CD4-positive, alpha-beta memory T cell (primary cell): ENCODE measurements at regions not wholly inside any gene's neighbourhood (a gene's known extent, or its start where the extent isn't known, plus 50 kb on each side); places are given as distances from the start of the nearest gene placed in this dataset.

Source experiments
- CTCF ChIA-PET: fragments of 350-600 bp; sonication (Branson Sonifier 250); formaldehyde crosslinking; loops from one replicate; lab custom pipeline; 2021; ENCODE audit warnings: inconsistent platforms; ENCODE audit not compliant: partially characterized antibody; lab: Charles Lee
- POLR2A ChIA-PET: fragments of 350-600 bp; sonication (Branson Sonifier 250); formaldehyde crosslinking; loops from one replicate; lab custom pipeline; 2021; ENCODE audit not compliant: partially characterized antibody; lab: Charles Lee
- DNase-seq, 5 donors: peaks; one replicate each; pipeline versions ENCODE4 v3.0.0 to v3.0.0-alpha.2; 2020 to 2022; ENCODE audit warnings: mixed read lengths in 1 of 5
- H3K27ac ChIP-seq: one replicate; pipeline ENCODE4 v1.7.0; 2013; ENCODE audit warnings: low read depth, low read length
- H3K27me3 ChIP-seq: 2 replicates; pipeline ENCODE4 v1.7.0; 2013; ENCODE audit warnings: mild to moderate bottlenecking, low read length, moderate library complexity; ENCODE audit not compliant: insufficient read depth
- H3K36me3 ChIP-seq: 2 replicates; pipeline ENCODE4 v1.7.0; 2013; ENCODE audit warnings: mild to moderate bottlenecking, low read length, moderate library complexity; ENCODE audit not compliant: insufficient read depth
- H3K4me1 ChIP-seq: 2 replicates; pipeline ENCODE4 v1.7.0; 2013; ENCODE audit warnings: mild to moderate bottlenecking, low read length, moderate library complexity; ENCODE audit not compliant: insufficient read depth
- H3K4me3 ChIP-seq, 2 donors: one replicate each; pipeline ENCODE4 v1.7.0; 2013; ENCODE audit warnings: low read length in 2 of 2, mild to moderate bottlenecking in 1 of 2
- H3K9me3 ChIP-seq, 2 donors: one replicate each; pipeline ENCODE4 v1.7.0; 2013; ENCODE audit warnings: low read length in 2 of 2, control low read depth in 1 of 2; ENCODE audit not compliant: control insufficient read depth in 1 of 2
- H3K27ac Mint-ChIP-seq, 7 donors: one replicate each; pipeline ENCODE4 v1.8.0; 2020 to 2021; ENCODE audit warnings: mixed read lengths in 7 of 7, mild to moderate bottlenecking in 6 of 7, inconsistent platforms in 3 of 7, moderate library complexity in 3 of 7
- H3K27me3 Mint-ChIP-seq, 2 donors: one replicate each; pipeline ENCODE4 v1.8.0; 2020 to 2021; ENCODE audit warnings: mixed read lengths in 2 of 2
- H3K36me3 Mint-ChIP-seq, 2 donors: one replicate each; pipeline ENCODE4 v1.8.0; 2020 to 2021; ENCODE audit warnings: mixed read lengths in 2 of 2, inconsistent platforms in 1 of 2, mild to moderate bottlenecking in 1 of 2
- H3K4me1 Mint-ChIP-seq, 4 donors: one replicate each; pipeline ENCODE4 v1.8.0; 2020 to 2021; ENCODE audit warnings: mixed read lengths in 4 of 4, mild to moderate bottlenecking in 1 of 4
- H3K4me3 Mint-ChIP-seq, 8 donors: one replicate each; pipeline ENCODE4 v1.8.0; 2020 to 2021; ENCODE audit warnings: mixed read lengths in 8 of 8, mild to moderate bottlenecking in 7 of 8, moderate library complexity in 6 of 8, inconsistent platforms in 3 of 8
- H3K9me3 Mint-ChIP-seq, 8 donors: one replicate each; pipeline ENCODE4 v1.8.0; 2020 to 2021; ENCODE audit warnings: mixed read lengths in 8 of 8, mild to moderate bottlenecking in 5 of 8, inconsistent platforms in 3 of 8, moderate library complexity in 1 of 8
- intact Hi-C: fragments of 100-400 bp; cut with micrococcal nuclease; formaldehyde crosslinking; loops from one replicate; pipeline ENCODE4 v1.15.1; 2023

- no peak overlapping the region for H3K27ac Mint-ChIP-seq
- no peak overlapping the region for H3K4me3 Mint-ChIP-seq
- DNase-seq, result peak in 2 of 5 donors; percentile 2 to 9
Observed at GRCh38 chr17:65278050-65278819, 141.1 kb downstream of the RGS9 start.

GRCh38 chr17:65277576-65277975 lies 140.4 kb downstream of the RGS9 start:
- no peak for DNase-seq
- H3K27me3 ChIP-seq, result no peaks in the 10 kb centered on the region
- H3K4me1 Mint-ChIP-seq, result peaks cover 0 to 7% (median 2%) of the 10 kb centered on the region in 4 donors
- peaks cover 0 to 1% (median 0%) of the 10 kb centered on the region in 8 donors for H3K9me3 Mint-ChIP-seq
- H3K36me3 ChIP-seq, result no peaks in the 10 kb centered on the region
- CTCF ChIA-PET, result no interaction called here
- POLR2A ChIA-PET, result no interaction called here
- H3K27ac ChIP-seq, result no peak overlapping the region
- peaks cover 6 to 15% of the 10 kb centered on the region in 2 donors for H3K27me3 Mint-ChIP-seq
- no peaks in the 10 kb centered on the region for H3K9me3 ChIP-seq
- H3K27ac Mint-ChIP-seq, result peak overlapping the region in 1 of 7 donors; percentile 22
- no peak overlapping the region for H3K4me3 Mint-ChIP-seq
- no peaks in the 10 kb centered on the region for H3K36me3 Mint-ChIP-seq
- intact Hi-C loops, result no loop called here
- H3K4me1 ChIP-seq, result no peaks in the 10 kb centered on the region
- no peak overlapping the region for H3K4me3 ChIP-seq

More at GRCh38 chr17:65278050-65278819, 141.1 kb downstream of the RGS9 start:
- Mint-ChIP-seq H3K4me1 (peaks cover 0 to 7% (median 2%) of the 10 kb centered on the region in 4 donors), H3K9me3 (peaks cover 0 to 8% (median 0%) of the 10 kb centered on the region in 8 donors), H3K36me3 (no peaks in the 10 kb centered on the region), H3K27me3 (peaks cover 5 to 15% of the 10 kb centered on the region in 2 donors)
- ChIA-PET CTCF (no interaction called here), POLR2A (no interaction called here)
- Histone ChIP-seq H3K4me3 (no peak overlapping the region), H3K36me3 (no peaks in the 10 kb centered on the region), H3K27me3 (no peaks in the 10 kb centered on the region), H3K9me3 (no peaks in the 10 kb centered on the region), H3K27ac (no peak overlapping the region), H3K4me1 (no peaks in the 10 kb centered on the region)
- intact Hi-C loops, result no loop called here
